Mucosa of rectum (tissue), 2 donors: ENCODE measurements at regions not wholly inside any gene's neighbourhood (a gene's known extent, or its start where the extent isn't known, plus 50 kb on each side); places are given as distances from the start of the nearest gene placed in this dataset.
"Not testable (repeated sequence)": the region's sequence is repeated elsewhere in the genome, so short reads cannot be mapped to it uniquely, and the experiment has no call there.

Experiments used
- H3K27ac ChIP-seq, 2 donors: one replicate each; pipeline ENCODE4 v1.7.0; 2013; ENCODE audit warnings: inconsistent platforms in 2 of 2, low read depth in 2 of 2, low read length in 2 of 2
- H3K27me3 ChIP-seq, 2 donors: one replicate each; pipeline ENCODE4 v1.7.0; 2013; ENCODE audit warnings: low read length in 2 of 2; ENCODE audit not compliant: control insufficient read depth in 2 of 2, insufficient read depth in 2 of 2
- H3K36me3 ChIP-seq, 2 donors: one replicate each; pipeline ENCODE4 v1.7.0; 2013; ENCODE audit warnings: low read length in 2 of 2; ENCODE audit not compliant: control insufficient read depth in 2 of 2, insufficient read depth in 2 of 2
- H3K4me1 ChIP-seq, 2 donors: one replicate each; pipeline ENCODE4 v1.7.0; 2013; ENCODE audit warnings: low read length in 2 of 2, mild to moderate bottlenecking in 1 of 2; ENCODE audit not compliant: control insufficient read depth in 2 of 2, insufficient read depth in 2 of 2
- H3K4me3 ChIP-seq, 2 donors: one replicate each; pipeline ENCODE4 v1.7.0; 2013; ENCODE audit warnings: low read length in 2 of 2
- H3K9ac ChIP-seq, 2 donors: one replicate each; pipeline ENCODE4 v1.7.0; 2013; ENCODE audit warnings: low read length in 2 of 2, low read depth in 1 of 2, mild to moderate bottlenecking in 1 of 2
- H3K9me3 ChIP-seq, 2 donors: one replicate each; pipeline ENCODE4 v1.7.0; 2013; ENCODE audit warnings: low read length in 2 of 2; ENCODE audit not compliant: control insufficient read depth in 2 of 2
- donor health status: healthy.
- donor health status: Normal muscosa, but diverticular disease.

GRCh38 chr4:181006499-181007260 is 1236.5 kb upstream of the TENM3 start:
- Histone ChIP-seq H3K4me3 (no peak overlapping the region), H3K27ac (no peak overlapping the region), H3K9ac (no peak overlapping the region), H3K9me3 (peaks cover 3% of the 10 kb centered on the region in 2 donors), H3K4me1 (no peaks in the 10 kb centered on the region), H3K27me3 (no peaks in the 10 kb centered on the region), H3K36me3 (no peaks in the 10 kb centered on the region)

DNA sequence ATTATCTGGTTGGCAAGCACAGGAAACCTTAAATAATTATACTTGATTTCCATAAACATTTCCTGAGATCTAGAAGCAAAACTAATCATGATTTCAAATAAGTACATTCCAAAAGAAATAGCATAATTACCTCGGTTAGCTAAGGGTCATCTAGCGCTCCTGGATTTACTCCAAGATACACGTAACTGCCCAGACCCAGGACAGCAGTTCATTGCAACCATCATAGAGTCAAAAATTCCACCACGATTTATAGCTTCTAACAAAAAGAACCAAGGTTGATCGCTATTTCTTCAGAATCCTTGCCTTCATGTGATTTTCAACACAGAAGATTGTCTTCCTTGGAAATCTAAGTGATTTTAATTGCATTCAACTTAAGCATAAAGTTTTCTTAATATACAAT is 1235.5 kb upstream of the TENM3 start:
- Histone ChIP-seq H3K4me3 (no peak overlapping the region), H3K9ac (no peak overlapping the region), H3K9me3 (peaks cover under 1 to 3% of the 10 kb centered on the region in 2 donors), H3K4me1 (no peaks in the 10 kb centered on the region), H3K27ac (no peak overlapping the region), H3K36me3 (no peaks in the 10 kb centered on the region), H3K27me3 (no peaks in the 10 kb centered on the region)

DNA sequence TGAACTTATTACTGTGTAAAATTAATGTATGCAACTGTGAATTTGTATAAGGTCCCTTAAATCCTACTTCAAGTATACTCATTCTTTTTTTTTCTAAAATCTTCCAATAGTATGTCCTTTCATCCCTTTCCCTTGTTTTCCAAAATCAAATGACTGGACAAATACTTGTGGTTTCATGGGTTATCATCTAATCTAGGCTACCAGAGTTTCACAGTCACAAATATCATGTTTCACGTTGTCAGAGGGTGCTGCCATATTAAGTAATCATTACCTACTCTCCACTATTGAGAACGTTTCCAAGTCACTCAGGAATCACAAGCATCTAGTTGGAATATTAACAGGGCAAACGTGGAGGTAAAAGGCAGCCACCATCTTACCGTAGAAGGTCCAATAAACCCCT is 1235.0 kb upstream of the TENM3 start:
- Histone ChIP-seq H3K27ac (no peak overlapping the region), H3K4me1 (no peaks in the 10 kb centered on the region), H3K36me3 (no peaks in the 10 kb centered on the region), H3K9me3 (peaks cover 0 to 3% of the 10 kb centered on the region in 2 donors), H3K27me3 (no peaks in the 10 kb centered on the region), H3K9ac (no peak overlapping the region), H3K4me3 (no peak overlapping the region)

DNA sequence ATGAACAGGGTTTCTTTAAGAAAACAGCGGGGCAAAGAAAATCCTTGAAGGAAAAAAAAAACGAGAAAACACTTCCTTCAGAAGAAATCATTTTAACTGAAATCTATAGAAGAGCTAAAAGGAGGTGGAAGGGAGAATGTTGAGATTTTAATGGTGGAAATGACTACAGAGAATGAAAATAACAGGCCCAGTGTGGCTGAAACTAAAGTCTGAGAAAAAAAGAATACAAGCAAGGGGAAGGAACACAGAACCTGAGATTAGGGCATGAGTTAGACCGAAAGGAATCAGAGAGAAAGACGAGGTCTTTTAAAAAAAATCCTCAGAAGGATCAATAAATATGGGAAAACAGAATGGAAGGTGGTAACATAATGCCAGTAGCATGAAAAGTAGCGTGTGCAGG is 1230.0 kb upstream of the TENM3 start:
- Histone ChIP-seq H3K9ac (no peak overlapping the region), H3K9me3 (no peaks in the 10 kb centered on the region), H3K27me3 (no peaks in the 10 kb centered on the region), H3K27ac (no peak overlapping the region), H3K4me1 (no peaks in the 10 kb centered on the region), H3K36me3 (no peaks in the 10 kb centered on the region), H3K4me3 (no peak overlapping the region)

- no peaks in the 10 kb centered on the region for H3K9me3 ChIP-seq
- no peak overlapping the region for H3K27ac ChIP-seq
- no peaks in the 10 kb centered on the region for H3K27me3 ChIP-seq
- H3K4me3 ChIP-seq, result no peak overlapping the region
- no peaks in the 10 kb centered on the region for H3K36me3 ChIP-seq
- H3K4me1 ChIP-seq, result no peaks in the 10 kb centered on the region
- no peak overlapping the region for H3K9ac ChIP-seq
Measured at GRCh38 chr4:181017038-181017437, 1226.2 kb upstream of the TENM3 start.

- H3K36me3 ChIP-seq, result no peaks in the 10 kb centered on the region
- H3K4me1 ChIP-seq, result no peaks in the 10 kb centered on the region
- no peaks in the 10 kb centered on the region for H3K9me3 ChIP-seq
- no peak overlapping the region for H3K27ac ChIP-seq
- H3K9ac ChIP-seq, result no peak overlapping the region
- H3K27me3 ChIP-seq, result no peaks in the 10 kb centered on the region
- no peak overlapping the region for H3K4me3 ChIP-seq
Measured at GRCh38 chr4:181018472-181018871, 1224.7 kb upstream of the TENM3 start.

GRCh38 chr4:181018913-181019312 is 1224.3 kb upstream of the TENM3 start:
- Histone ChIP-seq H3K4me3 (no peak overlapping the region), H3K9ac (no peak overlapping the region), H3K9me3 (no peaks in the 10 kb centered on the region), H3K4me1 (no peaks in the 10 kb centered on the region), H3K27me3 (no peaks in the 10 kb centered on the region), H3K27ac (no peak overlapping the region), H3K36me3 (no peaks in the 10 kb centered on the region)

DNA sequence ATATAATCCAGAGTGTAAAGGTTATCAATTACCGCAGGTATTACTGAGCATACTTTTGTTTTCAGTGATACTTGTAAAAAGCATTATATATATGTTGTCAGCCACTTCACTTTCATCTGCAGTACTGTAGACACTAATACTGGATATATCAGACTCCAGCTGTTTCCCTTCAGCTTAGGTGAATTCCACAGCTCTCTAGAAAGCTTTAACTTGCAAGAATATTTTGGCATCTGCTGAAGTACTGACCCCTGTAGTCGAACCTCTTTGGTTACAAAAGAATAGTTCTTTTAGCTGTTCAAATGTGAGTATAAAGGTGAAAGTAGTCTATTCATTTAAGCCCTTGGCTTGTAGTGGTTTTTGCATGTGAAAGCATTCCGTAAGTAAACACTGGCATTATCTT is 1222.7 kb upstream of the TENM3 start:
- Histone ChIP-seq H3K27me3 (no peaks in the 10 kb centered on the region), H3K9me3 (no peaks in the 10 kb centered on the region), H3K9ac (no peak overlapping the region), H3K36me3 (no peaks in the 10 kb centered on the region), H3K27ac (no peak overlapping the region), H3K4me1 (no peaks in the 10 kb centered on the region), H3K4me3 (no peak overlapping the region)

- no peak overlapping the region for H3K4me3 ChIP-seq
- no peaks in the 10 kb centered on the region for H3K27me3 ChIP-seq
- H3K36me3 ChIP-seq, result no peaks in the 10 kb centered on the region
- H3K9ac ChIP-seq, result no peak overlapping the region
- no peaks in the 10 kb centered on the region for H3K9me3 ChIP-seq
- H3K4me1 ChIP-seq, result no peaks in the 10 kb centered on the region
- H3K27ac ChIP-seq, result no peak overlapping the region
Measured at GRCh38 chr4:181021213-181021612, 1222.0 kb upstream of the TENM3 start.

DNA sequence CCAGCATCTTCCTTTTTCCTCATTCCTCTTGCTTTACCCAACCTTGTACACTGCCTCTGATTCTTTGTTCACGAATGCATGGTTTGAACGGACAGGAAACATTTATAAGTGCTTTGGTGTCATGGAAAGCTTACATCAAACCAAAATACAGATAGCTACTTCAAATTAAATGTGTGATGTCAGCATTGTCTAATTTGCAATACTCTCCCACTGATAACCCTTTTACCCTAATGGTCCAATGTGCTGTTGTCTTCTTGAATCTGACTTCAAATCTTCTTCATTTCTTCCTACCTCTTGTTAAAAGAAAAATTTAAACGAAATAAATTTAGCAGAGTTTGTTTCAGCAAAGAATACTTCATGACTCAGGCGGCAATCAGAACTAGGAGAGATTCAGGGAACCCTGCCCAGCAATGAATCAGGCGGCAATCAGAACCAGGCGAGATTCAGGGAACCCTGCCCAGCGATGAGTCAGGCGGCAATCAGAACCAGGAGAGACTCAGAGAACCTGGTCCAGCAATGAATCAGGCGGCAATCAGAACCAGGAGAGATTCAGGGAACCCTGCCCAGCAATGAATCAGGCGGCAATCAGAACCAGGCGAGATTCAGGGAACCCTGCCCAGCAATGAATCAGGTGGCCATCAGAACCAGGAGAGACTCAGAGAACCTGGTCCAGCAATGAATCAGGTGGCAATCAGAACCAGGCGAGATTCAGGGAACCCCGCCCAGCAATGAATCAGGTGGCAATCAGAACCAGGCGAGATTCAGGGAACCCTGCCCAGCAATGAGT is 1212.9 kb upstream of the TENM3 start:
- not testable (repeated sequence) for H3K36me3 ChIP-seq, H3K27ac ChIP-seq, H3K4me3 ChIP-seq, H3K27me3 ChIP-seq, H3K9ac ChIP-seq, H3K4me1 ChIP-seq, H3K9me3 ChIP-seq
